ENCODE measurements at regions not wholly inside any gene's neighbourhood (a gene's known extent, or its start where the extent isn't known, plus 50 kb on each side); places are given as distances from the start of the nearest gene placed in this dataset.

GRCh38 chr10:118835682-118836326 is 81.0 kb upstream of the CACUL1 start:
- DNase-seq (ENCODE audit: low read depth in 2 of 2): no peak

GRCh38 chr10:118838364-118838763 is 83.6 kb upstream of the CACUL1 start:
- DNase-seq (ENCODE audit: low read depth in 2 of 2): no peak

GRCh38 chr10:118839348-118839747 is 84.6 kb upstream of the CACUL1 start:
- DNase-seq (ENCODE audit: low read depth in 2 of 2): no peak

GRCh38 chr10:118840071-118840775 is 85.5 kb upstream of the CACUL1 start:
- DNase-seq (ENCODE audit: low read depth in 2 of 2): no peak

GRCh38 chr10:118840776-118841468 is 86.2 kb upstream of the CACUL1 start:
- no peak for DNase-seq (ENCODE audit: low read depth in 2 of 2)

- no peak for DNase-seq (ENCODE audit: low read depth in 2 of 2)
Observed at GRCh38 chr10:118841881-118842605, 87.3 kb upstream of the CACUL1 start.

DNA sequence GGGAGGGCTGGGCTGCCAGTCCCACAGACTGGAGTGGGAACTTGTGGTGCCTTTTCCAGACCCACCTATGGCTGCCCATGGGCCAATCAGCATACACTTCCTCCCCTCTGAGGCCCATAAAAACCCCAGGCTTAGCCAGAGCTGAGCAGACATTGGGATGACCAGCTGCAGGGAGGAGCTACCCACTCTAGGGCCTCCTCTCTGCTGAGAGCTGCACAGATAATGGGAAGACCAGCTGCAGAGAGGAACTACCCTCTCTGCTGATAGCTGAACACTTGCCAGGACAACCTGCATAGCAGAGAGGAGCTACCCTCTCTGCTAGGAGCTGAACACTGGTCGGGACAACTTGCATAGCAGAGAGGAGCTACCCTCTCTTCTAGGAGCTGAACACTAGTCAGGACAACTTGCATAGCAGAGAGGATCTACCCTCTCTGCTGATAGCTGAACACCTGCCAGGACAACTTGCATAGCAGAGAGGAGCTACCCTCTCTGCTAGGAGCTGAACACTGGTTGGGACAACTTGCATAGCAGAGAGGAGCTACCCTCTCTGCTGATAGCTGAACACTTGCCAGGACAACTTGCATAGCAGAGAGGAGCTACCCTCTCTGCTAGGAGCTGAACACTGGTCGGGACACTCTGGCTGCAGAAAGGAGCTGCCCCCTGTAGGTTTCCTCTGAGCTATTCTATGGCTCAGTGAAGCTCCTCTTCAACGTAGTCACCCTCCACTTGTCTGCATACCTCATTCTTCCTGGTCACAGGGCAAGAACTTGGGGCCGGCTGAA is 88.3 kb upstream of the CACUL1 start:
- no peak for DNase-seq (ENCODE audit: low read depth in 2 of 2)

DNA sequence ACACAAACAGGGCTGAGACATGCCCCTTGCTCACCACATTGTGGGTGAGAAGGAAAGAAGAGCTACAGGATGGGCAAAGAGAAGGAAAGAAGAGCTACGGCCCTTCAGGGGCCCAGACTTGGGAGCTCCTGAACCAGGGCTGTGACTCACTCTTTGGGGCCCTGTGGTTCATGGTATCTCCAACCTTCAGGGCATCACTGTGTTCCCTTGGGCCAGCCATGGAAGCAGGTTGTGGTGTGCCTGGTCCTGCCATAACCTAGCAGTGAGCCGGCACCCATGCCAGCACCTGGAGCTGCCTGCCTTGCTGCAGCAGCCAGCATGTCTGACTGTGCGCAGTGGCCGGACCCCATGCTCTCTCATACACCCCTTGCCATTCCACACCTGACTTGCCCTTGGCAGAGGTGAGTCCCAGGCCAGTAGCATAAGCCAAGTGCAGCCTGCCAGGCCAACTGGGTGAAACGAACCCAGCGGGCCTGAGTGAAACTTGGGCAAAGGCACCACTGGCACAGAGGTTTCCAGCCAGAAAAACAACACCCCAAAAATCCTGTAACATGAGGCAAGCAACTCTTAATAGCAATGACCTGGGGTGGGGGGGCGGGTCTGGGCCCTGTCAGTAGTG is 89.0 kb upstream of the CACUL1 start:
- no peak for DNase-seq (ENCODE audit: low read depth in 2 of 2)

- DNase-seq (ENCODE audit: low read depth in 2 of 2): no peak
Observed at GRCh38 chr10:118844731-118845521, 90.2 kb upstream of the CACUL1 start.

DNA sequence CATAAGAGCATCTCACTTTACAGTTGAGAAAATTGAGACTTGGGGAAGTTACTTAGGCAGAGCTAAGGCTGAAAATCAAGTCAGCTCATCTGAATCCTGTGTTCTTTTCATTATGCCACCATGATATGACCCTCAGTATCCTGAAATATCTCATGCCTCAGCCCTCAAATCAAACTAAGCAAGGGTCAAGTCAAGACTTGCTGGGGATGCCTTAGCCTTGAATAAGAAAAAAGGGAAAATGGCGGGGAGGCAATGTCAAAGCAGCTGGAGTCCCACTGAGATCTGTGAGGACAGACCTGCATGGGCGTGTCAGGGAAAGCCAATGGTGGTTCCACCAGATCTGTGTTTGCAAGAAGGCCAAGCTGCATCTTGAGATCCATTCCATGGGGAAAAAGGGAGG is 91.0 kb upstream of the CACUL1 start:
- no peak for DNase-seq (ENCODE audit: low read depth in 2 of 2)

GRCh38 chr10:118850418-118851061 is 95.8 kb upstream of the CACUL1 start:
- DNase-seq (ENCODE audit: low read depth in 2 of 2): peak; percentile 20 to 28

- no peak for DNase-seq (ENCODE audit: low read depth in 2 of 2)
Observed at GRCh38 chr10:118851062-118852035, 96.6 kb upstream of the CACUL1 start.

GRCh38 chr10:118853916-118854315 is 99.1 kb upstream of the CACUL1 start:
- DNase-seq (ENCODE audit: low read depth in 2 of 2): no peak

GRCh38 chr10:118856106-118856505 is 101.3 kb upstream of the CACUL1 start:
- no peak for DNase-seq (ENCODE audit: low read depth in 2 of 2)

- no peak for DNase-seq (ENCODE audit: low read depth in 2 of 2)
Observed at GRCh38 chr10:118865998-118866693, 111.4 kb upstream of the CACUL1 start.

- no peak for DNase-seq (ENCODE audit: low read depth in 2 of 2)
Observed at GRCh38 chr10:118867768-118868167, 113.0 kb upstream of the CACUL1 start.

DNA sequence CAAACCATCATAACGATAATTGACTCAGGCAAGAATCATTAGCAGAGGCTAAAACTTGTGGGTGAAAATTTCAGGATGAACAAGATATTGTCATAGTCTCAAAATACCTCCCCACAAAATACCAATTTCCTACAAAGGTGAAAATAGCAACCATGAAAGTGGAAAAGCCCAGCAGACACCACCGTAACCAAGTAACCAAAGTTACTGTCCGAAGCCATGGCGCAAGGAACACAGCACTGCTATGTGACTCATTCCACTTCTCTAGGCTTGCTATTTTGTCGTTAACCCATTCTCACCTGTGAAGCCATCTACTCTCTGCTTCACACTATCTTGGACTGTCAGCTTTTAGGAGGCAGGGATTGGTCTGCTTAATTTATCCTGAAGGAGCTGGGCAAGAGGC is 113.8 kb upstream of the CACUL1 start:
- no peak for DNase-seq (ENCODE audit: low read depth in 2 of 2)
